IMR-90 (cell line): ENCODE measurements at regions not wholly inside any gene's neighbourhood (a gene's known extent, or its start where the extent isn't known, plus 50 kb on each side); places are given as distances from the start of the nearest gene placed in this dataset.

Experiments
- ATAC-seq: fragments of 200-7000 bp; cut with Tn5 transposase; 2 replicates; pipeline ENCODE4 v1.9.1; 2020; ENCODE audit warnings: low read depth, mild to moderate bottlenecking, moderate library complexity
- BruUV-seq: library from RNA; stranded (reverse); fragments of 400-500 nt; replicated peaks from 2 replicates; lab custom pipeline; 2021; lab: Mats Ljungman, UMichigan
- CTCF ChIA-PET: fragments of 300-600 bp; formaldehyde crosslinking; extraction: SDS; loops from one replicate; lab custom pipeline; 2021; ENCODE audit warnings: antibody characterized with exemption; lab: Yijun Ruan, JAX
- POLR2A ChIA-PET: fragments of 300-600 bp; sonication (Branson Sonifier 250); formaldehyde crosslinking; loops from one replicate; lab custom pipeline; 2022; ENCODE audit warnings: antibody characterized with exemption; ENCODE audit not compliant: unreplicated experiment; lab: Charles Lee
- DNase-seq: peaks from one replicate; pipeline ENCODE4 v3.0.0; 2013
- H2AFZ ChIP-seq: replicated peaks from 2 replicates; pipeline ENCODE3; 2013; ENCODE audit warnings: low read length, mild to moderate bottlenecking; ENCODE audit not compliant: poor library complexity
- H2AK5ac ChIP-seq: 2 replicates; pipeline ENCODE4 v1.6.1; 2013; ENCODE audit warnings: low read depth, low read length, inconsistent platforms
- H2AK9ac ChIP-seq: replicated peaks from 2 replicates; pipeline ENCODE3; 2013; ENCODE audit warnings: mild to moderate bottlenecking, low read depth, low read length, moderate library complexity; ENCODE audit not compliant: poor library complexity
- H2BK120ac ChIP-seq: 2 replicates; pipeline ENCODE4 v1.6.1; 2013; ENCODE audit warnings: low read depth, low read length, inconsistent platforms
- H2BK15ac ChIP-seq: 3 replicates; pipeline ENCODE4 v1.6.1; 2013; ENCODE audit warnings: low read depth, low read length, inconsistent platforms
- H2BK20ac ChIP-seq: 2 replicates; pipeline ENCODE4 v1.6.1; 2013; ENCODE audit warnings: low read depth, mild to moderate bottlenecking, inconsistent platforms, low read length, moderate library complexity
- H2BK5ac ChIP-seq: 2 replicates; pipeline ENCODE4 v1.6.1; 2013; ENCODE audit warnings: mild to moderate bottlenecking, low read depth, low read length, inconsistent platforms; ENCODE audit not compliant: poor library complexity, severe bottlenecking
- H3K14ac ChIP-seq: replicated peaks from 2 replicates; pipeline ENCODE4 v1.6.1; 2013; ENCODE audit warnings: low read depth, low read length, inconsistent platforms
- H3K18ac ChIP-seq: 2 replicates; pipeline ENCODE4 v1.6.1; 2013; ENCODE audit warnings: low read depth, low read length, control low read depth
- H3K23ac ChIP-seq: 2 replicates; pipeline ENCODE4 v1.6.1; 2013; ENCODE audit warnings: low read depth, low read length, inconsistent platforms
- H3K27ac ChIP-seq: 2 replicates; pipeline ENCODE4 v1.5.1; 2013; ENCODE audit warnings: mild to moderate bottlenecking, control low read depth, low read length; ENCODE audit not compliant: insufficient read depth
- H3K27me3 ChIP-seq: 2 replicates; pipeline ENCODE4 v1.6.1; 2013; ENCODE audit warnings: low read length; ENCODE audit not compliant: control insufficient read depth, insufficient read depth
- H3K36me3 ChIP-seq: 2 replicates; pipeline ENCODE4 v1.6.1; 2013; ENCODE audit warnings: low read length, mixed read lengths; ENCODE audit not compliant: control insufficient read depth, insufficient read depth
- H3K4ac ChIP-seq: 2 replicates; pipeline ENCODE4 v1.6.1; 2013; ENCODE audit warnings: low read depth, low read length, inconsistent platforms
- H3K4me1 ChIP-seq: 2 replicates; pipeline ENCODE4 v1.6.1; 2013; ENCODE audit warnings: low read length, mixed read lengths; ENCODE audit not compliant: control insufficient read depth, insufficient read depth
- H3K4me2 ChIP-seq: 2 replicates; pipeline ENCODE4 v1.6.1; 2013; ENCODE audit warnings: low read depth, mild to moderate bottlenecking, control low read depth, low read length, moderate library complexity
- H3K4me3 ChIP-seq: 2 replicates; pipeline ENCODE4 v1.5.1; 2013; ENCODE audit warnings: low read depth, mild to moderate bottlenecking, control low read depth, low read length, moderate library complexity; ENCODE audit not compliant: insufficient read depth
- H3K56ac ChIP-seq: 2 replicates; pipeline ENCODE4 v1.6.1; 2013; ENCODE audit warnings: low read length, inconsistent platforms; ENCODE audit not compliant: insufficient read depth; ENCODE audit errors: extremely low read depth
- H3K79me1 ChIP-seq, 2 experiments: 2 replicates each; pipeline ENCODE4 v1.6.1; 2013; ENCODE audit warnings: low read length in 2 of 2, inconsistent platforms in 1 of 2, low read depth in 1 of 2
- H3K9ac ChIP-seq: 2 replicates; pipeline ENCODE4 v1.6.1; 2013; ENCODE audit warnings: low read depth, low read length, control low read depth
- H3K9me1 ChIP-seq: 2 replicates; pipeline ENCODE4 v1.6.1; 2013; ENCODE audit warnings: low read length, inconsistent platforms; ENCODE audit not compliant: insufficient read depth
- H3K9me3 ChIP-seq: 2 replicates; pipeline ENCODE4 v1.6.1; 2013; ENCODE audit warnings: low read length; ENCODE audit not compliant: control insufficient read depth, insufficient read depth
- H4K20me1 ChIP-seq: 2 replicates; pipeline ENCODE4 v1.6.1; 2013; ENCODE audit warnings: low read length, inconsistent platforms; ENCODE audit not compliant: insufficient read depth
- H4K5ac ChIP-seq: 2 replicates; pipeline ENCODE4 v1.6.1; 2013; ENCODE audit warnings: mild to moderate bottlenecking, low read depth, low read length, control low read depth
- H4K8ac ChIP-seq, 2 experiments: 2 replicates each; pipeline ENCODE4 v1.6.1; 2013; ENCODE audit warnings: low read depth in 2 of 2, low read length in 2 of 2, control low read depth in 1 of 2, inconsistent platforms in 1 of 2
- H4K91ac ChIP-seq: 2 replicates; pipeline ENCODE4 v1.6.1; 2013; ENCODE audit warnings: low read depth, low read length, inconsistent platforms; ENCODE audit not compliant: insufficient read depth
- BHLHE40 ChIP-seq: fragments of 150-350 bp; IDR thresholded peaks from 2 replicates; pipeline ENCODE4 v1.6.1; 2016; ENCODE audit warnings: mild to moderate bottlenecking, low read depth, low read length
- CEBPB ChIP-seq: IDR thresholded peaks from 2 replicates; pipeline ENCODE4 v1.6.1; 2012; ENCODE audit warnings: low read depth, low read length, improper control_type of control experiment
- CTCF ChIP-seq: conservative IDR thresholded peaks from 2 replicates; pipeline ENCODE4 v1.5.1; 2012; ENCODE audit warnings: mild to moderate bottlenecking, low read depth, low read length, improper control_type of control experiment
- ELK1 ChIP-seq: fragments of 150-350 bp; IDR thresholded peaks from 2 replicates; pipeline ENCODE4 v1.6.1; 2016; ENCODE audit warnings: low read depth, mild to moderate bottlenecking, low read length, moderate library complexity, borderline replicate concordance
- MAFK ChIP-seq: IDR thresholded peaks from 2 replicates; pipeline ENCODE4 v1.6.1; 2012; ENCODE audit warnings: low read depth, low read length, improper control_type of control experiment
- MAZ ChIP-seq: IDR thresholded peaks from 2 replicates; pipeline ENCODE4 v1.6.1; 2012; ENCODE audit warnings: low read depth, mild to moderate bottlenecking, low read length, improper control_type of control experiment, moderate library complexity, borderline replicate concordance
- MXI1 ChIP-seq: IDR thresholded peaks from 2 replicates; pipeline ENCODE4 v1.6.1; 2012; ENCODE audit warnings: low read depth, mild to moderate bottlenecking, low read length, moderate library complexity, borderline replicate concordance
- NFE2L2 ChIP-seq: fragments of 150-350 bp; IDR thresholded peaks from 2 replicates; pipeline ENCODE4 v1.6.1; 2016; ENCODE audit warnings: low read depth, mild to moderate bottlenecking, low read length
- POLR2A ChIP-seq: IDR thresholded peaks from 2 replicates; pipeline ENCODE4 v1.6.1; 2012; ENCODE audit warnings: mild to moderate bottlenecking, low read depth, low read length
- RAD21 ChIP-seq: IDR thresholded peaks from 2 replicates; pipeline ENCODE4 v1.6.1; 2012; ENCODE audit warnings: low read length, improper control_type of control experiment
- RCOR1 ChIP-seq: IDR thresholded peaks from 2 replicates; pipeline ENCODE4 v1.6.1; 2012; ENCODE audit warnings: mild to moderate bottlenecking, low read length, improper control_type of control experiment; ENCODE audit not compliant: insufficient replicate concordance
- RFX5 ChIP-seq: IDR thresholded peaks from 2 replicates; pipeline ENCODE4 v1.8.0; 2012; ENCODE audit warnings: low read depth, mild to moderate bottlenecking, low read length, moderate library complexity
- SMC3 ChIP-seq: fragments of 150-350 bp; IDR thresholded peaks from 2 replicates; pipeline ENCODE4 v1.6.1; 2016; ENCODE audit warnings: low read depth, mild to moderate bottlenecking, antibody characterized with exemption, low read length, moderate library complexity
- USF2 ChIP-seq: fragments of 150-350 bp; IDR thresholded peaks from 2 replicates; pipeline ENCODE4 v1.6.1; 2017; ENCODE audit warnings: mild to moderate bottlenecking, antibody characterized with exemption, low read length, low read depth
- WGBS, 2 experiments: methylation state at CpG; one replicate each; pipeline versions ENCODE4 v1.1.5 to v1.1.7; 2013; ENCODE audit warnings: missing lambda C conversion rate in 2 of 2; ENCODE audit not compliant: insufficient read length in 1 of 2; ENCODE audit errors: extremely low coverage in 2 of 2; 5-methylcytosine and 5-hydroxymethylcytosine counted together
- dilution Hi-C: fragments of 300-500 bp; cut with HindIII; formaldehyde crosslinking; loops from one replicate; pipeline ENCODE4 v1.14.3; 2018; ENCODE audit warnings: low sequenced_read_pairs; ENCODE audit not compliant: unreplicated experiment
- in situ Hi-C: fragments of 300-500 bp; cut with MboI; formaldehyde crosslinking; loops from 3 replicates; pipeline ENCODE4 v1.14.3; 2019; ENCODE audit warnings: low sequenced_read_pairs, inconsistent platforms, mixed read lengths
- intact Hi-C: fragments of 100-400 bp; cut with micrococcal nuclease; formaldehyde crosslinking; loops from 2 replicates; pipeline ENCODE4 v1.10.0; 2022

GRCh38 chr11:101401245-101401644, 182.6 kb downstream of the TRPC6 start:
- dilution Hi-C loops, result no loop called here
- Histone ChIP-seq H3K9me3 (peaks cover 3% of the 10 kb centered on the region), H2AFZ (no peak overlapping the region), H3K9me1 (no peaks in the 10 kb centered on the region), H3K4me2 (no peak overlapping the region), H4K5ac (no peak overlapping the region), H4K20me1 (no peaks in the 10 kb centered on the region), H3K9ac (no peak overlapping the region), H2AK9ac (no peak overlapping the region), H2BK15ac (no peak overlapping the region), H4K91ac (no peak overlapping the region), H3K23ac (no peak overlapping the region), H3K27me3 (peaks cover under 1% of the 10 kb centered on the region; the same call in 1 of the 2 replicates), H3K4me1 (no peaks in the 10 kb centered on the region), H2BK5ac (no peak overlapping the region), H3K14ac (no peak overlapping the region), H2AK5ac (no peak overlapping the region), H3K36me3 (no peaks in the 10 kb centered on the region), H3K27ac (no peak overlapping the region), H2BK20ac (no peak overlapping the region), H2BK120ac (no peak overlapping the region), H3K56ac (no peak overlapping the region), H3K4ac (no peak overlapping the region), H3K79me1 (no peaks in the 10 kb centered on the region), H3K18ac (no peak overlapping the region), H3K4me3 (no peak overlapping the region), H4K8ac (no peak overlapping the region)
- no CpG with 5 or more reads among the region's 2 CpGs for WGBS, 2 experiments
- intact Hi-C loops, result no loop called here
- ChIA-PET POLR2A (no interaction called here), CTCF (no interaction called here)
- TF ChIP-seq CEBPB (no peak), RFX5 (no peak), MAZ (no peak), MXI1 (no peak), RCOR1 (no peak), USF2 (no peak), BHLHE40 (no peak), MAFK (no peak), SMC3 (no peak), ELK1 (no peak), RAD21 (no peak), NFE2L2 (no peak), POLR2A (no peak), CTCF (no peak)
- peak; percentile 53 for DNase-seq
- no TSS peak for BruUV-seq
- ATAC-seq, result peak; percentile 84
- in situ Hi-C loops, result no loop called here
